Ammon's horn (tissue), 1 donor: ENCODE measurements at regions not wholly inside any gene's neighbourhood (a gene's known extent, or its start where the extent isn't known, plus 50 kb on each side); places are given as distances from the start of the nearest gene placed in this dataset.
"Not testable (repeated sequence)": the region's sequence is repeated elsewhere in the genome, so short reads cannot be mapped to it uniquely, and the experiment has no call there.

Source experiments
- DNase-seq: peaks from one replicate; pipeline ENCODE4 v3.0.0-alpha.2; 2016; ENCODE audit warnings: low spot score

GRCh38 chr16:48680881-48681280 lies 70.9 kb upstream of the N4BP1 start:
- no peak for DNase-seq

GRCh38 chr16:48676836-48677235 lies 66.9 kb upstream of the N4BP1 start:
- no peak for DNase-seq

- not testable (repeated sequence) for DNase-seq
These were observed 58.2 kb upstream of the N4BP1 start for GRCh38 chr16:48668184-48668583.

GRCh38 chr16:48659940-48660339 lies 50.0 kb upstream of the N4BP1 start:
- no peak for DNase-seq
